ENCODE measurements at regions not wholly inside any gene's neighbourhood (a gene's known extent, or its start where the extent isn't known, plus 50 kb on each side); places are given as distances from the start of the nearest gene placed in this dataset.

DNA sequence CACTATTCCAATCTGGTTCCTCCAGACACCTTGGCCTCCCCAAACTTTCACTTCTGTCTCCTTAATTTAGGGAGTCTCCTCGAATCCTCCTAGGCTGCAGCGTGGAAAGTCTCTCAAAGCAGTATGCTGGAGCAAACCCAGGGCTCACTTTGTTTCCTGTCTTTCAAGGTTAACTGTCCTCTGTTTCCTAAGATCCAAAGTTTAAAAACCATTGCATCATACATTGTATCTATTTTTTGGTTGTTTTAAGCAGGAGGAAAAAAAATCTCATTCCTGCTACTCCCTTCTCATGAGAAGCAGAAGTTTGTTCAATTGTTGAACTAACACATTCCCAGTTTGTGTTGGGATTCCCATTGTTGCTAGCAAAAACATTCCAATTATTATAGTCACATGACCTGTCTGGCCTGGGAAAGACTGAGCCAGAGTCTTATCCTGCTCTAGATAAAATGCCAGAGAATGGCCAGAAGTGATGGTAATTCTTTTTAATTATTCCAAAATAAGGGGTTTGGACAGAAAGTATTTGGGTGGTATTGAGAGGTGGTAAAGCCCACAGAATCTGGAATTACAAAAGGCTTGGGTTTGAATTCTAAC lies 67.3 kb downstream of the HSPB8 start:
- Histone ChIP-seq H3K4me3 (no peak overlapping the region), H3K4me1 (replicated peaks in 1 of 2) (peaks cover 0 to 2% of the 10 kb centered on the region in 2 donors), H3K27ac (no peak overlapping the region)
- no peak for ATAC-seq (replicated peaks in 6 of 8)
- 0 to 100% (median 83%) methylated on average over 1 to 2 of the region's 2 CpGs; no CpG with 5 or more reads in 2 of the 10 experiments for WGBS, 10 experiments
- in situ Hi-C loops (cut with MboI; ENCODE audit: low pct_unique_long_range_greater_than_20kb in 2 of 9, low sequenced_read_pairs in 9 of 9, unreplicated experiment in 9 of 9): no loop called here

DNA sequence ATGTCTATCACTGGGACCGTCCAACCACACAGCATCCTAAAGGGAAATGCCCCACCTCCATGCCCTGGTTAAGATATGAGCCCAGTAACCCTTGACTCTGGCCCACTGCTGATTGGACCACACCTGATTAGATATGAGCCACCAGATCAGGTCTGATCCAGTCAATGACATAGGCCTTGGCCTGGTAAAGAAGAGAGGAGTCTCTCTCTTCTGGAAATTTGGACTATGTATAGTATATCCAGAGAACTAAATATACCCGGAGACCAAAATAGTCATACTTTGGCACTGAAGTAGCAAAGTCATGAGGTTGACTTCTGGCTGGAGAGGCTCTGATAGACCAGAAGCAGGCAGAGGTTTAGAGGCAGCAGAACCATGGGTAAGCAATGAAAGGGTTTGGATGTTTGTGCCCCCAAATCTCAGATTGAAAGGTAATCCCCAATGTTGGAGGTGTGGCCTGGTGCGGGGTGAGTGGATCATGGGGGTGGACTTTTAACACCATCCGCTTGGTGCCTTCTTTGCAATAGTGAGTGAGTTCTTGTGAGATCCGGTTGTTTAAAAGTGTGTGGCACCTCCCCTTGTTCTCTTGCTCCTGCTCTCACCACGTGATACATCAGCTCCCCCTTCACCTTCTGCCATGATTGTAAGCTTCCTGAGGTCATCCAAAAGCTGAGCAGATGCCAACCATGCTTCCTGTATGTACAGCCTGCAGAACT lies 68.4 kb downstream of the HSPB8 start:
- 22 to 100% (median 77%) methylated on average over 1 to 5 of the region's 6 CpGs; no CpG with 5 or more reads in 2 of the 10 experiments for WGBS, 10 experiments
- in situ Hi-C loops (cut with MboI; ENCODE audit: low pct_unique_long_range_greater_than_20kb in 2 of 9, low sequenced_read_pairs in 9 of 9, unreplicated experiment in 9 of 9): no loop called here
- no peak overlapping the region for H3K27ac ChIP-seq
- H3K4me1 ChIP-seq (replicated peaks in 1 of 2): no peaks in the 10 kb centered on the region
- no peak overlapping the region for H3K4me3 ChIP-seq
- ATAC-seq (replicated peaks in 6 of 8): no peak

DNA sequence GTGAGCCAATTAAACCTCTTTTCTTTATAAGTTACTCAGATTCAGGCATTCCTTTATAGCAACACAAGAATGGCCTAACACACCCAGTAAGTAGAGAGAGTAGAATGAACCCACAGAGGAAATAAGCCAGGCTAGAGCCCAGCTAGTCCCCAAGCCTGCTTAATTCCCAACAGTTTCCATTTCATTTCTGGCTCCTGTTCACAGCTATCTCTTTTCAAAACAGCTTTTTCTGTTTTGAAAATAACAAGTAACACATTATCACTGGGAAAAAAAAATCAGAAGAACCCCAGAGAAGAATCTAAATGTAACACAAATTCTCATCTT lies 69.0 kb downstream of the HSPB8 start:
- Histone ChIP-seq H3K27ac (no peak overlapping the region), H3K4me1 (replicated peaks in 1 of 2) (no peaks in the 10 kb centered on the region), H3K4me3 (no peak overlapping the region)
- ATAC-seq (replicated peaks in 6 of 8): no peak
- in situ Hi-C loops (cut with MboI; ENCODE audit: low pct_unique_long_range_greater_than_20kb in 2 of 9, low sequenced_read_pairs in 9 of 9, unreplicated experiment in 9 of 9): no loop called here

DNA sequence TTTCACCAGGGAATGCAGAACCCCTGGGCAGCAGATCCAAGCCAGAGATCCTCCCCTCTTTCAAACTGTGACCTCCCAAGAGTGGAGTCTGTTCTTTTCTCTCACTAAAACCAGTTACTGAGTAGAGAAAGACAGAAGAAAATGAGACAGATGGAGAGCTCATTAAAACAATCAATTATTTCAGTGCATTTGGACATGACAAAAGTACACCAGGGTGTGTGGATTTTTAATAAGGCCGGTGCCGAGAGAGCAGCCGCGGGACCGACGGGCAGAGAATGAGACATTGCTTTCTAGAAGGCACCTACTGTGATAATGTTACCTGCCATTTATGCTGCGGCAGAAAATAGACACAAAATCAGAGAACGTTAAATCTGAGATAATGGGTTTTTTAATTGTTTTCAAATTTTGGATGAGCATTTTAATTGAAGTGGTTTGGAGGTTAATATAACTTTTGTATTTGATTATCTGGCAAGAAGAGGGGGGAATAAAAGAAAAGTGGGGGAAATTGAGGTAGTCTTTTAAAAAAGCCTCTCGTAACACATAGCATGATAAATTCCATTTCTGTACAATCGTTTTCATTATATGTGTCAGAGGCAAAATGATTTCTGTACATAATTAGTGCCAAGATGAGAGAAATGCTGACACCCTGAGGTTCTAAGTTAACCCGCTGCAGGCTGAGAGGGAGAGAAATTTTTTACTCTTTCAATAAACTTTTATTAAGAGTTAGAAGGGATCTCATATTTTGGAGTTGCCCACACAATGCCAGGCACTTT lies 70.8 kb downstream of the HSPB8 start:
- WGBS, 10 experiments: 6 to 86% (median 45%) methylated on average over 4 to 11 of the region's 11 CpGs
- in situ Hi-C loops (cut with MboI; ENCODE audit: low pct_unique_long_range_greater_than_20kb in 2 of 9, low sequenced_read_pairs in 9 of 9, unreplicated experiment in 9 of 9): no loop called here
- peak in 2 of 8 experiments; percentile 40 to 42 for ATAC-seq (replicated peaks in 6 of 8)
- H3K4me1 ChIP-seq (replicated peaks in 1 of 2): no peaks in the 10 kb centered on the region
- no peak overlapping the region for H3K4me3 ChIP-seq
- H3K27ac ChIP-seq: no peak overlapping the region

DNA sequence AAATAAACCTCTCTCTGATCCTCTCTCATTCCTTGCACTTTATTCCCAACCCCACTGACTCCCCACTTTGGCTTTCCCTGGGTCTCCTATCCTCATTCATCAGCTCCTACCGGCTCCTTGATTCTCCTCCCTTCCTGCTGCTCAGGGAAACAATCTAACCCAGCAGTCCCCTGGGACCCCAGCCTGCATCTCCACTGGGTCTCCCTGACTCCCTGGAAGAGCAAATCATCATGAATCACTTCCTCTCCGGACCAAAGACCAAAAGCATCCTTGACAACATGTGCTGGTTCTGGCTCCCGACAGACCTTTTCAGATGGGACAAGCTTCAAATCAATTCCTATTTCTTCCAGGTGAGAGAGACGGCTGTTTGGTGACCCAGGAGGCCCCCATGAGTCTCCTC lies 76.6 kb downstream of the HSPB8 start:
- 44 to 93% (median 71%) methylated on average over 1 to 4 of the region's 4 CpGs; no CpG with 5 or more reads in 3 of the 10 experiments for WGBS, 10 experiments
- in situ Hi-C loops (cut with MboI; ENCODE audit: low pct_unique_long_range_greater_than_20kb in 2 of 9, low sequenced_read_pairs in 9 of 9, unreplicated experiment in 9 of 9): no loop called here
- H3K27ac ChIP-seq: no peak overlapping the region

DNA sequence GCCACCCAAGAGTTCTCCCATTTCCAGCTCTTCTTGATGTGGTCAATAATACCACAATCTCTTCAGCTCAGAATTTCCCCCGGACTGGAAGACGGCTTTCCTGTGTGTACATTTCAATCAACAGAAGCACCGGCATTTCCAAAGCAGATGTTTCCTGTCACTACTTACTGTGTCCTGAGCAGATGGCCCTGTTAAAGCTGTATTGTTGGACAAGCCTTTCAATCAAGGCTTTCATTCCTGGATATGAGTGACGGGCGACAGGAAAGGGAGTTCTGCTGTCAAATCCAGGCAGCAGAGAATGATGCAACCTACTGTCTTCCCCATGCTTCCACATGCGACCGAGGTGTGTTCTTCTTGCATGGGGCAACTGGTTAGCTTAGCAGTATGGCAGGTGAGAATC lies 76.4 kb upstream of the CCDC60 start:
- Histone ChIP-seq H3K4me3 (no peak overlapping the region), H3K27ac (no peak overlapping the region), H3K4me1 (replicated peaks in 1 of 2) (peaks cover 13 to 16% of the 10 kb centered on the region in 2 donors)
- in situ Hi-C loops (cut with MboI; ENCODE audit: low pct_unique_long_range_greater_than_20kb in 2 of 9, low sequenced_read_pairs in 9 of 9, unreplicated experiment in 9 of 9): no loop called here
- peak in 1 of 8 experiments; percentile 18 for ATAC-seq (replicated peaks in 6 of 8)
- 12 to 100% (median 56%) methylated on average over 1 to 7 of the region's 7 CpGs; no CpG with 5 or more reads in 2 of the 10 experiments for WGBS, 10 experiments

More for the DNA sequence above, 76.6 kb downstream of the HSPB8 start:
- ATAC-seq (replicated peaks in 6 of 8): peak in 2 of 8 experiments; percentile 16 to 49
- H3K4me3 ChIP-seq: no peak overlapping the region
- peaks cover 13 to 15% of the 10 kb centered on the region in 2 donors for H3K4me1 ChIP-seq (replicated peaks in 1 of 2)

DNA sequence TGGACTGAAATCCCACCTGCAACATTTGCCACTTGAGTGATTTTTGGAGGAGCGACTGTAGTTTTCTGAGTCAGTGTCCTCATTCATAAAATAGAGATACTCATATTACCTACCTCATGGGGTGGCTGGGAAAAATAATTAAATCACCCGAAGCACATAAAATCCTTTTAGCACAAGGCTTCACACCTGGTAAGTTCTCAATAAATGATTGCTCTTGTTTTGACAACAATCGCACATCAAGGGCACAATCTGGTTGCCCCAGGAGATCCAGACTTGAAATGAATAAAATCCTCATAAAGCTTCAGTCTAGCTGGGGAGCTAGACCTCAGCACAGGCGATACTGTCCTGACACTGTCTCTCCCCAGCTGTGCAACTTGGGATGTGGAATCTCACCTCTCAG lies 76.0 kb upstream of the CCDC60 start:
- peak in 3 of 8 experiments; percentile 19 to 71 (median 22) for ATAC-seq (replicated peaks in 6 of 8)
- in situ Hi-C loops (cut with MboI; ENCODE audit: low pct_unique_long_range_greater_than_20kb in 2 of 9, low sequenced_read_pairs in 9 of 9, unreplicated experiment in 9 of 9): no loop called here
- Histone ChIP-seq H3K4me1 (replicated peaks in 1 of 2) (peaks cover 14 to 19% of the 10 kb centered on the region in 2 donors), H3K27ac (no peak overlapping the region), H3K4me3 (no peak overlapping the region)
- whole genome bisulfite sequencing, 10 experiments: 17 to 100% (median 80%) methylated on average over 1 to 4 of the region's 4 CpGs; no CpG with 5 or more reads in 3 of the 10 experiments

DNA sequence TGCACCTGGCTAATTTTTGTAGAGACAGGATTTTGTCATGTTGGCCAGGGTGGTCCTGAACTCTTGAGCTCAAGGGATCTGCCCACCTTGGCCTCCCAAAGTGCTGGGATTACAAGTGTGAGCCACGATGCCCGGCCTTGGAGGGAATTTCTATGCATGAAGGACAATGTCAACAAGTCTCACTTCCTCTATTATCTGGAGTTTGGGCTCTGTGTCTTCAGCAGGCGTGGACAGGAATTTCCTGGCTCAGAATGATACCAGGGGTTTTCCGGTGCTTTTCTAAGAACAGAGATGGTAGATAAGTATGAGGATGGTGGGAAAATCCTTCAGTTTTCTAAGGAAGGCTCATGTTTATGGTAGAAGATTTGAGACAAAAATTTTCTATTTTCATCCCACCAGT lies 75.0 kb upstream of the CCDC60 start:
- WGBS, 10 experiments: 0 to 100% (median 58%) methylated on average over 1 to 3 of the region's 4 CpGs; no CpG with 5 or more reads in 3 of the 10 experiments
- no peak for ATAC-seq (replicated peaks in 6 of 8)
- in situ Hi-C loops (cut with MboI; ENCODE audit: low pct_unique_long_range_greater_than_20kb in 2 of 9, low sequenced_read_pairs in 9 of 9, unreplicated experiment in 9 of 9): no loop called here
- Histone ChIP-seq H3K4me3 (no peak overlapping the region), H3K27ac (no peak overlapping the region), H3K4me1 (replicated peaks in 1 of 2) (peaks cover 14 to 19% of the 10 kb centered on the region in 2 donors)

DNA sequence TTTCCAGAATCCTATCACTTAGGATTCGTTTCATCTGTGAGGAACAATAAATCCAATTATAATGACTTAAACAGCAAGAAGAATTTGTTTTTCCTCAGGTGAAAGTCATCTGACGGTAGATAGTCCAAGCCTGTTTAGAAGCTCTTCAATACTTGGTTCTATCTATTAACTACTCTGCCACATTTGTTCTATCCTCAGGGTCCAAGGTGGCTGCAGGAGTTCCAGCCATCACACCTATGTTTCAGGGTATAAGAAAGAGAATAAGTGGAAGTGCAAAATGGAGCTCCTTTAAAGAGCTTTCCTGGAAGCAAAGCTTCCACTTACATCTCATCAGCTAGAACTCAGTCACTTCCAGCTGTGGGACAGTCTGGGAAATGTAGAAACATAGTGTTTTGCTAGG lies 72.1 kb upstream of the CCDC60 start:
- WGBS, 10 experiments: 18 to 100% (median 92%) methylated on average over 1 to 2 of the region's 2 CpGs; no CpG with 5 or more reads in 2 of the 10 experiments
- Histone ChIP-seq H3K4me3 (no peak overlapping the region), H3K4me1 (replicated peaks in 1 of 2) (peaks cover 13 to 19% of the 10 kb centered on the region in 2 donors), H3K27ac (no peak overlapping the region)
- no peak for ATAC-seq (replicated peaks in 6 of 8)
- in situ Hi-C loops (cut with MboI; ENCODE audit: low pct_unique_long_range_greater_than_20kb in 2 of 9, low sequenced_read_pairs in 9 of 9, unreplicated experiment in 9 of 9): no loop called here

DNA sequence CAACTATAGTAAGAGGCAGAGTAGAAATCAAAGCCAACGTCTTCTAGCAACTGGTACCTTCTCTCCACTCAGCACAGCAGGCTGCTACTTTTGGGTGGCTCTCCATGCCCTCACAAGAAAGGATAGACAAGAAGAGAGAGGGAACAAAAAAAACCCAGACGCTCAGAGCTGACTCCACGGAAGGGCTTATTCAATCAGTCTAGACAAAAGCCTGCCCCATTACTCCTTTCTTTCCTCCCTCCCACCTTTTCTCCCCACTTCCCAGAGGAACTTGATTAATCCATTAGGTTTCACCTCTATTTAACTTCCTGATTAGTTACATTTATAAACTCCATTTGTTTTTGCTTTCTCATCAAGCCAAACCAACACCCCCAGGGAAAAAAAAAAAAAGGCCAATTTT lies 71.1 kb upstream of the CCDC60 start:
- in situ Hi-C loops (cut with MboI; ENCODE audit: low pct_unique_long_range_greater_than_20kb in 2 of 9, low sequenced_read_pairs in 9 of 9, unreplicated experiment in 9 of 9): no loop called here
- no peak overlapping the region for H3K4me3 ChIP-seq
- 10 to 80% (median 29%) methylated on average over 1 to 3 of the region's 3 CpGs; no CpG with 5 or more reads in 4 of the 10 experiments for WGBS, 10 experiments
- no peak overlapping the region for H3K27ac ChIP-seq
- ATAC-seq (replicated peaks in 6 of 8): no peak
- peaks cover 9 to 13% of the 10 kb centered on the region in 2 donors for H3K4me1 ChIP-seq (replicated peaks in 1 of 2)

DNA sequence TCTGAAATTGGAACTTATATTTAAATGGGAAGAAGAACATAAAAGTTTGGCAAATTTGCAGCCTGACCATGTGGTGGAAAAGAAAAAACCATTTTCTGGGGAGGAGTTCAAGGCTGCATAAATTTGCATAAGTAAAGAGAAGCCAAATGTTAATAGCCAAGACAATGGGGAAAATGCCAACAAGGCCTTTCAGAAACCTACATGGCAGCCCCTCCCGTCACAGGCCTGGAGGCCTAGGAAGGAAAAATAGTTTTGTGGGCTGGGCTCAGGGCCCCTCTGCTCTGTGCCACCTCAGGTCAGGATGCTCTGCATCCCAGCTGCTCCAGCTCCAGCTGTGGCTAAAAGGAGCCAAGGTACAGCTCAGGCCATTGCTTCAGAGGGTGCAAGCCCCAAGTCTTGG lies 67.6 kb upstream of the CCDC60 start:
- Histone ChIP-seq H3K4me1 (replicated peaks in 1 of 2) (peaks cover 2 to 4% of the 10 kb centered on the region in 2 donors), H3K27ac (no peak overlapping the region), H3K4me3 (no peak overlapping the region)
- in situ Hi-C loops (cut with MboI; ENCODE audit: low pct_unique_long_range_greater_than_20kb in 2 of 9, low sequenced_read_pairs in 9 of 9, unreplicated experiment in 9 of 9): no loop called here
- WGBS, 10 experiments: 0 to 100% (median 20%) methylated on average over 1 of the region's 1 CpG; no CpG with 5 or more reads in 6 of the 10 experiments
- peak in 2 of 8 experiments; percentile 29 to 44 for ATAC-seq (replicated peaks in 6 of 8)

DNA sequence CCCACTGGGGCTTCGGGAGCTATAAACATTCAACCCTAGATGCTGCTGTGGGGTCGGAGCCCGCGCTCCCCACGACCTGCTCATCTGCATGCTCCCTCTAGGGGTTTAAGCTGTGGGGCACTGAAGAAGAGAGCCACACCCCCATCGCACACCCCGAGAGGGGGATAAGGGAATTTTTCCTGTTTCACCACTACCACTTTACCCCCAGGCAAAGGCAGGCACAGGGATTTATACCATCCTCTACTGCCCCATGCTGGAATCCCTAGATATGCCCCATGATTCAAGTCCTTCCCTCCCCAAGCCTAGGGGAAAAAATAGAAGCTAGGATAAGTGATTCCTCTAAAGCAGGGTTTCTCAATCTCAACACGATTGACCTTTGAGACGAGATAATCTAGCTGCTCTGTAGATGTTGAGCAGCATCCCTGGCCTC lies 59.9 kb upstream of the CCDC60 start:
- no peak for ATAC-seq (replicated peaks in 6 of 8)
- WGBS, 10 experiments: 5 to 94% (median 52%) methylated on average over 2 to 7 of the region's 9 CpGs; no CpG with 5 or more reads in 6 of the 10 experiments
- Histone ChIP-seq H3K4me3 (no peak overlapping the region), H3K4me1 (replicated peaks in 1 of 2) (no peaks in the 10 kb centered on the region), H3K27ac (no peak overlapping the region)
- in situ Hi-C loops (cut with MboI; ENCODE audit: low pct_unique_long_range_greater_than_20kb in 2 of 9, low sequenced_read_pairs in 9 of 9, unreplicated experiment in 9 of 9): no loop called here

DNA sequence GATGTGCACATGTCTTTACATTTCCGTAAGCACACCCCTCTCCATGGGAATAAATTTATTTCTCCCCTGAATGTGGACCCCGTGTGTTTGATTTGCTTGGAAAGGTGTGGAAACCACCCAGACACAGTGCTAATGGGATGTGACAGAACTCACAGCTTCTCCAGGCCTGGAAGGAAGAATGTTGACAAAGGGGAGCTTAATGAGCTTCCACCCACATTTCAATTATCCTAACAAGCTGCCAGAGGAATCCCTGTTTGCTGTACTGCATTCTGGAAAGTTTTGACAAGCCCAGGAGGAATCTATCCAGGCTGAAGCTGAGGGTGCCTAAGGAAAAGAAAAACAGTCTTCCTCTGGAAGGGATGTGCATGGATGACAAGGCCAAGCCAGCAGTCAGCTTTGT lies 51.2 kb upstream of the CCDC60 start:
- in situ Hi-C loops (cut with MboI; ENCODE audit: low pct_unique_long_range_greater_than_20kb in 2 of 9, low sequenced_read_pairs in 9 of 9, unreplicated experiment in 9 of 9): no loop called here
- H3K4me1 ChIP-seq (replicated peaks in 1 of 2): peaks cover 0 to 5% of the 10 kb centered on the region in 2 donors
- H3K27ac ChIP-seq: no peak overlapping the region
- no peak overlapping the region for H3K4me3 ChIP-seq
- peak in 2 of 8 experiments; percentile 30 to 34 for ATAC-seq (replicated peaks in 6 of 8)
- WGBS, 10 experiments: 0 to 100% (median 67%) methylated on average over 1 to 2 of the region's 2 CpGs; no CpG with 5 or more reads in 2 of the 10 experiments
